Loucy (cell line): ENCODE measurements at regions not wholly inside any gene's neighbourhood (a gene's known extent, or its start where the extent isn't known, plus 50 kb on each side); places are given as distances from the start of the nearest gene placed in this dataset.

ENCODE experiments used
- CTCF ChIP-seq: fragments of 200-600 bp; sonication (generic); conservative IDR thresholded peaks from 2 replicates; pipeline ENCODE4 v1.5.1; 2014; ENCODE audit warnings: mild to moderate bottlenecking, antibody characterized with exemption, low read length
- EZH2phosphoT487 ChIP-seq: fragments of 200-600 bp; IDR thresholded peaks from 2 replicates; pipeline ENCODE4 v1.6.1; 2018; ENCODE audit warnings: antibody characterized with exemption, mild to moderate bottlenecking, moderate library complexity, borderline replicate concordance

DNA sequence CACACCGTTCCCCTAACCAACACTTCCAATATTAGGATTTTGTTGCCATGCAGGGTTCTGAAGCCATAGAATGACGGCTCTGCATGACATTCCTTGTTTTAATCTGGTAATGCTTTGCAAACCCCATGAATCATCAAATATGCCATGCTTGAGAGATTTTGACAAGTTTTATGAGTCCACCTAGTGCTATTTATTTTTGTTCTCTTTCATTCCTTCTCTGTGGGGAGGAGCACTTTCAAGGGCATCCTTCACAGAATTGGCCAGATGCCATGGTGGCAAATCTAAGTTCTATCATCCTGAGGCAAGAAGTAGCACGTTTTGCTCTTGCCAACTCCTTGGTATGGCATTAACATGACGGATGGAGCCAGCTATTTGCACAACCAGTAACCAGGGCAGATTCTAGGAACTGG lies 268.4 kb downstream of the FAM76B start:
- no peak for TF ChIP-seq CTCF
- no peak for TF ChIP-seq EZH2phosphoT487
